ENCODE measurements at regions not wholly inside any gene's neighbourhood (a gene's known extent, or its start where the extent isn't known, plus 50 kb on each side); places are given as distances from the start of the nearest gene placed in this dataset.
"Not testable (repeated sequence)": the region's sequence is repeated elsewhere in the genome, so short reads cannot be mapped to it uniquely, and the experiment has no call there.

DNA sequence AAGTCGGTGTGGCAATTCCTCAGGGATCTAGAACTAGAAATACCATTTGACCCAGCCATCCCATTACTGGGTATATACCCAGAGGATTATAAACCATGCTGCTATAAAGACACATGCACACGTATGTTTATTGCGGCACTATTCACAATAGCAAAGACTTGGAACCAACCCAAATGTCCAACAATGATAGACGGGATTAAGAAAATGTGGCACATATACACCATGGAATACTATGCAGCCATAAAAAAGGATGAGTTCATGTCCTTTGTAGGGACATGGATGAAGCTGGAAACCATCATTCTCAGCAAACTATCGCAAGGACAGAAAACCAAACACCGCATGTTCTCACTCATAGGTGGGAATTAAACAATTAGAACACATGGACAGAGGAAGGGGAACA lies 80.6 kb upstream of the ST3GAL5 start:
- H3K4me3 ChIP-seq; H3K9me3 ChIP-seq (replicated peaks; ENCODE audit: control insufficient read depth, insufficient read depth, low read length); H3K4me2 ChIP-seq (ENCODE audit: control insufficient read depth, insufficient read depth); FAIRE-seq; H3K4me1 ChIP-seq (ENCODE audit: control insufficient read depth, insufficient read depth, low read length); BruUV-seq (replicated peaks); H3K27ac ChIP-seq (ENCODE audit: control insufficient read depth, insufficient read depth); H3K36me3 ChIP-seq (ENCODE audit: control insufficient read depth in 2 of 2, insufficient read depth in 2 of 2, low read length in 1 of 2); H4K20me1 ChIP-seq (ENCODE audit: control insufficient read depth, insufficient read depth); H3K9ac ChIP-seq (ENCODE audit: control insufficient read depth, insufficient read depth, low read length); ATAC-seq; in situ Hi-C loops (cut with MboI); DNase-seq (ENCODE audit: low read depth, low spot score); RAD21 ChIA-PET (ENCODE audit: unreplicated experiment); intact Hi-C loops (cut with micrococcal nuclease; ENCODE audit: unreplicated experiment); H2AFZ ChIP-seq (ENCODE audit: control insufficient read depth, low read depth, low read length); H3K79me2 ChIP-seq (ENCODE audit: control insufficient read depth, insufficient read depth, low read length); CTCF ChIA-PET; POLR2A ChIA-PET; SMC1A ChIA-PET (ENCODE audit: uncharacterized antibody, unreplicated experiment); H3K27me3 ChIP-seq (replicated peaks in 1 of 2; ENCODE audit: control insufficient read depth in 2 of 2, insufficient read depth in 2 of 2, low read length in 1 of 2): not testable (repeated sequence)
- WGBS (ENCODE audit: insufficient coverage, insufficient replicate concordance, low lambda C conversion rate, missing lambda C conversion rate), result 83% methylated on average over 2 of the region's 6 CpGs

GRCh38 chr2:85965770-85966169 lies 77.0 kb upstream of the ST3GAL5 start:
- RAD21 ChIA-PET (ENCODE audit: unreplicated experiment); in situ Hi-C loops (cut with MboI); CTCF ChIA-PET; FAIRE-seq; DNase-seq (ENCODE audit: low read depth, low spot score); H3K79me2 ChIP-seq (ENCODE audit: control insufficient read depth, insufficient read depth, low read length); H3K4me2 ChIP-seq (ENCODE audit: control insufficient read depth, insufficient read depth); H3K4me1 ChIP-seq (ENCODE audit: control insufficient read depth, insufficient read depth, low read length); intact Hi-C loops (cut with micrococcal nuclease; ENCODE audit: unreplicated experiment); H3K36me3 ChIP-seq (ENCODE audit: control insufficient read depth in 2 of 2, insufficient read depth in 2 of 2, low read length in 1 of 2); SMC1A ChIA-PET (ENCODE audit: uncharacterized antibody, unreplicated experiment); H4K20me1 ChIP-seq (ENCODE audit: control insufficient read depth, insufficient read depth); H3K27me3 ChIP-seq (replicated peaks in 1 of 2; ENCODE audit: control insufficient read depth in 2 of 2, insufficient read depth in 2 of 2, low read length in 1 of 2); H3K9ac ChIP-seq (ENCODE audit: control insufficient read depth, insufficient read depth, low read length); H2AFZ ChIP-seq (ENCODE audit: control insufficient read depth, low read depth, low read length); H3K4me3 ChIP-seq; ATAC-seq; BruUV-seq (replicated peaks); H3K27ac ChIP-seq (ENCODE audit: control insufficient read depth, insufficient read depth): not testable (repeated sequence)
- 0% methylated on average over 1 of the region's 2 CpGs for WGBS (ENCODE audit: insufficient coverage, insufficient replicate concordance, low lambda C conversion rate, missing lambda C conversion rate)
- H3K9me3 ChIP-seq (replicated peaks; ENCODE audit: control insufficient read depth, insufficient read depth, low read length), result peaks cover 16% of the 10 kb centered on the region; the same call in 2 of the 3 replicates
- POLR2A ChIA-PET, result interaction anchor here (1.2 kb wide), 1 partner anchor 75 kb away, joined by 3 read pairs; no protein-coding TSS in a partner anchor

DNA sequence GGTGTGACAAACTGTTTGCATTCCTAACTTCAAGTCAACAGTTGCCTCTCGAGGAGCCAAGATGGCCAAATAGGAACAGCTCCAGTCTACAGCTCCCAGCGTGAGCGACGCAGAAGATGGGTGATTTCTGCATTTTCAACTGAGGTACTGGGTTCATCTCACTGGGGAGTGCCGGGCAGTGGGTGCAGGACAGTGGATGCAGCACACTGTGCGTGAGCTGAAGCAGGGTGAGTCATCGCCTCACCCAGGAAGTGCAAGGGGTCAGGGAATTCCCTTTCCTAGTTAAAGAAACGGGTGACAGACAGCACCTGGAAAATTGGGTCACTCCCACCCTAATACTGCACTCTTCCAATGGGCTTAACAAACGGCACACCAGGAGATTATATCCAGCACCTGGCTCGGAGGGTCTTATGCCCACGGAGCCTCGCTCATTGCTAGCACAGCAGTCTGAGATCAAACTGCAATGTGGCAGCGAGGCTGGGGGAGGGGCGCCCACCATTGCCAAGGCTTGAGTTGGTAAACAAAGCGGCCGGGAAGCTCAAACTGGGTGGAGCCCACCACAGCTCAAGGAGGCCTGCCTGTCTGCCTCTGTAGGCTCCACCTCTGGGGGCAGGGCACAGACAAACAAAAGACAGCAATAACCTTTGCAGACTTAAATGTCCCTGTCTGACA lies 75.1 kb upstream of the ST3GAL5 start:
- H4K20me1 ChIP-seq (ENCODE audit: control insufficient read depth, insufficient read depth); H3K9ac ChIP-seq (ENCODE audit: control insufficient read depth, insufficient read depth, low read length); H3K4me1 ChIP-seq (ENCODE audit: control insufficient read depth, insufficient read depth, low read length); H3K36me3 ChIP-seq (ENCODE audit: control insufficient read depth in 2 of 2, insufficient read depth in 2 of 2, low read length in 1 of 2); SMC1A ChIA-PET (ENCODE audit: uncharacterized antibody, unreplicated experiment); H3K27ac ChIP-seq (ENCODE audit: control insufficient read depth, insufficient read depth); H3K4me2 ChIP-seq (ENCODE audit: control insufficient read depth, insufficient read depth); BruUV-seq (replicated peaks); FAIRE-seq; H3K27me3 ChIP-seq (replicated peaks in 1 of 2; ENCODE audit: control insufficient read depth in 2 of 2, insufficient read depth in 2 of 2, low read length in 1 of 2); RAD21 ChIA-PET (ENCODE audit: unreplicated experiment); H2AFZ ChIP-seq (ENCODE audit: control insufficient read depth, low read depth, low read length); H3K79me2 ChIP-seq (ENCODE audit: control insufficient read depth, insufficient read depth, low read length); H3K4me3 ChIP-seq; intact Hi-C loops (cut with micrococcal nuclease; ENCODE audit: unreplicated experiment); POLR2A ChIA-PET; in situ Hi-C loops (cut with MboI); ATAC-seq; DNase-seq (ENCODE audit: low read depth, low spot score): not testable (repeated sequence)
- 21% methylated on average over 16 of the region's 16 CpGs for WGBS (ENCODE audit: insufficient coverage, insufficient replicate concordance, low lambda C conversion rate, missing lambda C conversion rate)
- CTCF ChIA-PET, result interaction anchor here (1.7 kb wide), 1 partner anchor 15 kb away, joined by 3 read pairs; no protein-coding TSS in a partner anchor
- H3K9me3 ChIP-seq (replicated peaks; ENCODE audit: control insufficient read depth, insufficient read depth, low read length), result peaks cover 21% of the 10 kb centered on the region; the same call in 2 of the 3 replicates

Data from GM12878 (cell line).